GM21381 (cell line): ENCODE measurements at regions not wholly inside any gene's neighbourhood (a gene's known extent, or its start where the extent isn't known, plus 50 kb on each side); places are given as distances from the start of the nearest gene placed in this dataset.

Experiments used
- ATAC-seq: cut with Tn5 transposase; IDR thresholded peaks from one replicate; pipeline ENCODE4 v1.9.1; 2021; ENCODE audit warnings: mild to moderate bottlenecking, moderate library complexity; ENCODE audit not compliant: unreplicated experiment

DNA sequence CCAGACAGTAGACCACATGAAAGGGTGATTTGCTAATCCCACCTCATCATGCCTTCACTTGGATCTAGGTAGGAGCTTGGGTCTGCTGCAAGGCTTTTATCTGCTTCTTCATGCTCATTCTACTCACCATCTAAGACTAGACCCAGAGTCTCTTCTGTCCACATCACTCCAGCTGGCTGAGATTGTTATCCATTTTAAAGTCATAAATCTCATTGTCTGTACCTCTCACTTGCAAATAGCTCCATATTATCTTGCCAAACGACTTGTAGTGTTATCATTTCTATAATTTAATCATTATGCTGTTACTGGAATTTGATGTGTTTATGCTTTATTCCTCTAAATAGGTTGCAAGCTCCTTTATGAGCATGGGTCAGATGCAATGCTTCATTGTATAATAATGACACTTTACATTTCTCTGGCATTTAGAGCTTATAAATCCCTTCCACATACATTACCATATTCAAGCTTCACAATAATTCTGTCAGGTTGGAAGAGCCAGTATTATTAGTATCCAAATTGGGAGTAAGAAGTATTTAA lies 254.2 kb upstream of the SORL1-AS1 start:
- no peak for ATAC-seq

DNA sequence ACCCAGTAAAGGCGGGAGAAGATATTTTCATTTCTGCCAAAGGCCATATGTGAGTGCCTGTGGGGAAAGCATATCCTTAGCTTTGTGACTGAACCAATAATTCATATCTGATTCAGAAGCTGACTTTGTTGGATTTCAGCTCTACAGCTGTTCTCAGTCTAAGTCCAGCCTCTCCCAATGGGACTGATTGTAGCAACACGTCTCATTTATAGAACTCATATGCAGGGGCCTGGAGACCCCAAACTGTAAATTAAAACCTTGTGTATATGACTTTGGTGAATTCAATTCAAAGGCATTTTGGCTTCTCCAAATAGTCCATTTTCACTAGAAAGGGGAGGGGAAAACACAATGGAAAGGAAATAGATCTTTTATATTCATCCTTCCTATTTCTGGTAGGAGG lies 250.4 kb upstream of the SORL1-AS1 start:
- no peak for ATAC-seq

DNA sequence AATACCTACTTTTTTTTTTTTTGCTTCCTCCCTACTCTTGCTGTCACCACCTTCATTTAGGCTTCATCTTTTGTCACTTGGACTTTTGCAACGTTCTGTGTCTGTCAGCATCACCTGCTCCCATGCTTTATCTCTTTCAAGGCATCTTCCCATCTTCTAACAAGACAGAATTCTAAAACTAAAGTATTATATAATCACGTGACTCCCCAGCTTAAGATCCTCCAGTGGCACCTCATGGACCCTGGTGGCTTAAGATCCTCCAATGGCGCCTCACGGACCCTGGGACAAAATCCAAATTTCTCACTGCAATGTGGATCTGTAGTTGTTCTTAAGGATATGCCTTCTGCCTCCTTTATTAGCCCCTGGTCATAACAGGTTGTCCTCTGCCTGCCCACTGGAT lies 248.2 kb upstream of the SORL1-AS1 start:
- ATAC-seq: no peak

DNA sequence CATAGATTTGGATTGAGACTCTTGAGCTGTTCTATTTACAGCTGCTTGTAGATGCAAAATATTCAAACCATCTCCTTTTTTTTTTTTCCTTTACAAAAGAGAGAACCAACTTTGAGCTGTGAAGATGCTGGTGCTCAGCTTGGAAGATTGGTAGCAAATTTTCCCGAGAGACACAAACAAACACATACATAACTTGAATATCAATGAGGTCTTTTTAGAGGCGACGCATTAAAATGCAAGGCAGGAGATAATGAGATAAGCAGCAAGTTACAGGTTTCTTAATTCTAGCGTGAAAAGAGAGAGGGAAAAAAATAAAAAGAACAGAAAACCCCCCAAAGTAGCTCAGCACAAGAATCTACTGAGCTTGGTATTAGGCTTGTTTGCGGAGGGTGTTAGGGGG lies 247.0 kb upstream of the SORL1-AS1 start:
- ATAC-seq: no peak

DNA sequence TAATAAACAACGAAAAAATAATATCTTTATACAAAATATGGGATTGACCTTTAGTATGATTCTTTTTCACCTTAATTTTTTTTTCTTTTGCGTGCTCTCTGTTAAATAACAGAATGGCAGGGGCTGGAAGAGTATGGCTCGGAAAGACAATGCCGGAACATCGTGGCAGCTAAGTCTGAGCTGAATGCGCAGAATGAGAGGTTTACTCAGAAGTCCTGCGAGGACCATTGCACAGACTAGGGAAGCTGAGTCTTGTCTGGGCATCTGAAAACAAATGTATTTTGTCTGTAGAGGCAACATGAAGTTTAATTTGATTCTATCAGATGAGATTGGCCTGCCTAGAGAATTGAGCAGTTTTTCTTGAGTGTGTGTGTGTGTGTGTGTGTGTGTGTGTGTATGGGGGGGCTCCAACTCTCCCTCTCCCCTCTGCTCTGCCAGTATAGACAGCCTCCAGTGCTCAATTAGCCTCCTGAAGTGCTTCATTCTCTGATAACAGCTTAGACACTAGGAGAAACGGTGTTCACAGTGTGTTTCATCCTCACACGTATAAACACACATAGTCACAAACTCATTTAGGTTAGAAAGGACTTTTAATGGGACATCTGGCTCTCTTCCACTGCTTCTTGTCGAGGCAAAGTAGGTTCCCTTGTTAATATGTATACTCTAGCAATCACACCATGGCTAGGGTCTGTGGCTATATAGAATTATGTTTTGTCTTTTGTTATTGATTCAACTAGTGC lies 244.3 kb upstream of the SORL1-AS1 start:
- ATAC-seq: no peak

DNA sequence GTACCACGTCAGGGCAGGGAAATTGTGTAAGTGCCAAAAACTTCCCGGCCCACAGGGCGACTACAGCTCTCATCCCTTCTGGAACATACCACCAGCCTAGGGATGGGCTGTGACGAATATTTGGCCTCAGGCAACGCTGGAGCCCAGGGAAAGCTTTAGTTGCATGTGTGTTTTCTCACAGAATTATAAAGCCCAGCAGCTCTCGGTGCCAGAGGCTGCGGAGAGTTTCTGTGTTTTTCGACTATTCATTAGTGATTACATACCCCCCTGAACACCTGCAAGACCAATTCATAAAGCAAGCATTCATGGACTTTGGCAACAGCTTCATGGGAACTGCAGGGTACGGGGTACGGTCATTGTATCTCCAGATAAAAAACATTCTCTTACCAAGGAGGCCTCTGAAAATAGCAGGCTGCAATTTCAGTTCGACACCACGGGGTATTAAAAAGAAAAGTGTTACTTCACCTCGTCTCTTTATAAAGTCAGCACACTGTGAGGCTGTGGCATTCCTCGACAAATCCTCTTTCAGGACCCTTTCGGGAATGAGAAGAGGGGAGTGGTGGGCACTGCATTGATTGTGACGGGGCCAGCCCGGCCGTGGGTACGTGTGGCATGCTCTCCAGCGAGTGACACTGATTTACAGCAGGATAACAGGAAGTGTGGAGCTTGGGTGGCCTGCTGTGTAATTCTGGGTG lies 243.6 kb upstream of the SORL1-AS1 start:
- no peak for ATAC-seq

DNA sequence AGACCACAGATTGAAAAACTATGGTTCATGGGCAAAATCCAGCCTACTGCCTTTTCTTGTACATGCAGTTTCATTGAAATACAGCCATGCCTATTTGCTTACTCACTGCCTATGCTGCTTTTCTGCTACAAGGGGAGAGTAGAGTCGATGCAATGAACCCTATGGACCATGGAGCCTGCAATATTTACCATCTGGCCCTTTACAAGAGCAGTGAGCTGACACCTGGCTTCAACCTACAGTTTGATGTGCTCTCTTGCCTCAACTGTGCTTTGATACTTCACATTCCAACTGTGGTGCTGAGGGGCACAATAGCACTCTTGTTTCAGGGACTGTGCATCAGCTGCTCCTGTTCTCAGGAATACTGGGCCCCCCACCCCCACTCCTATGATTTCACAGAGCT lies 239.5 kb upstream of the SORL1-AS1 start:
- no peak for ATAC-seq

DNA sequence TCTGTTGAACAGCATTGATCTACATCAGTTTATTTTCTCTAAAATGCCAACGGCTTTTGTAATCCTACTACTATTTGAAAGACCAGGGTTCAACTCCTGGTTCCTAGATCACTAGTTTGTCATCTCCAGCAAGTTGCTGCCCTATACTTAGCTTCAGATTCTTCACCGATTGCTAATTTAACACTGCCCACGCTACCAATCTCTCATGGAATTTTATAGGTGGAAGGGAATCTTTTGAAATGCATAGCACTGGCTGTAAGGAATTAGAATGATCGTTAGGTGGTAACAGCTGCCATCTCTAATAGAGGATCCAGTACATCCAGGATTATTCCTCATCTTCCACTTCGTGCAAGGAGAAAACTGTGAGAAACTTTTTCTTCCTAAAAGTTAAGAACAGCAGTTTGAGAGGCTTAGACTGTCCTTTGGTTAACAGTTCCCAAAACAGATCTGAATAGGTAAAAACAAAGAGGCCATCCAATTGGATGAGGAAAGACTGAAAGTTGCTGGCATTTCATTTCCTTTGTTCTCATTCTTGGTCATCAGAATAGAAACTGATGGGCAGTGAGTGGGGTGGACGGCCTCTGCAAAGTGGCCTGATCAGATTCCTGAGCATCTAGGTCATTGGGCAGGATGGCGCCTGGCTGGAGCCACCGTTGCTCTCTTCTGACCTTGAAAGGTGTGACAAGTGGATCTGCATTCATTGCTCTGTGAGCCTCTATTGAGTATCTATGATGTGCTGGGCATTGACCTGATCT lies 236.3 kb upstream of the SORL1-AS1 start:
- no peak for ATAC-seq

DNA sequence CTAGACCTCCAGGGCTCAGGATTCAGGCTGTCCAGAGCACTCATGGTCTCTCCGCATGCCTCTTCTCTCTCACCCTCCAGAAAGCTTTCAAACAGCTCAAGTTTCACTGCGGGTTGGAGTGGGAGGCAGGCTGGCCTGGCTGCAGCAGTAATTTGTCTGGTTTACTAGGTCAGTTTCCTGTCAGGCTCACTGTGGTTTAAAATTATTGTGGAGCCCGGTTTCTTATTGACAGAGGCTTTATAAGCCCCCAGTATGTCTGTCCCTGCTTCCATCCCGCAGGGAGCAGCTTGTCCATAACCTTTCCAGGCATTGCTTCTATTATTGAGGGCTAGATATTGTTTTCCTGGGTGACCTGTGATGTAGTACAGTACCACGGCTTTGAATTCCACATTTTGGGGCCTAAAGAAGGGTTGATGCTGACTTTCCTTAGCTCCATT lies 235.3 kb upstream of the SORL1-AS1 start:
- no peak for ATAC-seq

DNA sequence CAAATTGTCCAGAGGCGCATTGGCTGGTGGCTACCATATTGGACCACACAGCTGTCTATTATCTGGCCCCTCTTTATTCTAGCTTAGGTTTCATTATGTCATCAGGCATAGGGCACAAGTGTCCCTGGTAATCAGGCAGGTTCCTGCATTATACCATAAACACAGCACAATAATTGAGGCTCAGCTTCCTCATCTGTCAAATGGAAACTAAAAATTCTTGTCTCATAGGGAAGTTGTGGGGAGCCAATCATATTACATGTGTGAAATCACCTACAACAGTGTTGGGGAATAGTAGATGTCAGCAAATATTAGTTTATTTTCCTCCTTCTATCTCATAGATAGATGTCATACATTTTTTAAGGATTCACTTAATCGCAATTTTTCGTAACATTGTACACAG lies 231.0 kb upstream of the SORL1-AS1 start:
- ATAC-seq: no peak
